ENCODE measurements at regions not wholly inside any gene's neighbourhood (a gene's known extent, or its start where the extent isn't known, plus 50 kb on each side); places are given as distances from the start of the nearest gene placed in this dataset.

DNA sequence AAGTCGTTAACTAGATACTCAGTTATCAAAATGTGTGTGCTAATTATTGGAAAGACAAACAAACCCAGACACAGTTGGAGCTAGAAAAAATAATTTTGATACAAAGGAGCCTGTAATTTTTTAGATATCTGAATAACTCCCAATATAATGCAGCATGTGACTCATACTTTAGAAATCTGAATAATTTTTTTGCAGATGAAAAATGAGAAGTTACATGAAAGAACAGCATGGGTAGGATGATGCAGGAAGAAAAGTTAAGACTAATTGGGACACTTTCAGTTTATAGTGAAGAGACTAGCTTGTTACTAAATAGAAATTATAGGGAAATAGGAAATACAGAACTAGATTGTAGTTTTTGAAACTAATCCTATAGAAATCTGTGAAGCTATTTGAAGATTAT is 945.8 kb downstream of the CBLN2 start:
- no peak for DNase-seq (ENCODE audit: extremely low spot score)
- POLR2A ChIA-PET: no interaction called here
- TF ChIP-seq BHLHE40 (IDR thresholded peaks at IDR 0.05; ENCODE audit: borderline replicate concordance) (no peak), ELF4 (IDR thresholded peaks at IDR 0.05) (no peak), SP1 (IDR thresholded peaks at IDR 0.05) (no peak), LEF1 (IDR thresholded peaks at IDR 0.05; ENCODE audit: borderline replicate concordance) (no peak), ARNT (IDR thresholded peaks at IDR 0.05) (no peak), FOXA1 (IDR thresholded peaks at IDR 0.05) (no peak), TARDBP (IDR thresholded peaks at IDR 0.05) (no peak)
- CTCF ChIA-PET: no interaction called here

- no peak for DNase-seq (ENCODE audit: extremely low spot score)
- TF ChIP-seq, protein P1, sequence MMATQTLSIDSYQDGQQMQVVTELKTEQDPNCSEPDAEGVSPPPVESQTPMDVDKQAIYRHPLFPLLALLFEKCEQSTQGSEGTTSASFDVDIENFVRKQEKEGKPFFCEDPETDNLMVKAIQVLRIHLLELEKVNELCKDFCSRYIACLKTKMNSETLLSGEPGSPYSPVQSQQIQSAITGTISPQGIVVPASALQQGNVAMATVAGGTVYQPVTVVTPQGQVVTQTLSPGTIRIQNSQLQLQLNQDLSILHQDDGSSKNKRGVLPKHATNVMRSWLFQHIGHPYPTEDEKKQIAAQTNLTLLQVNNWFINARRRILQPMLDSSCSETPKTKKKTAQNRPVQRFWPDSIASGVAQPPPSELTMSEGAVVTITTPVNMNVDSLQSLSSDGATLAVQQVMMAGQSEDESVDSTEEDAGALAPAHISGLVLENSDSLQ (IDR thresholded peaks at IDR 0.05): no peak
- no peak for TF ChIP-seq FOXA1 (IDR thresholded peaks at IDR 0.05)
- TF ChIP-seq ELF4 (IDR thresholded peaks at IDR 0.05): no peak
- TF ChIP-seq FOXK2 (IDR thresholded peaks at IDR 0.05): no peak
- no peak for TF ChIP-seq SP1 (IDR thresholded peaks at IDR 0.05)
- TF ChIP-seq TARDBP (IDR thresholded peaks at IDR 0.05): no peak
- TF ChIP-seq LEF1 (IDR thresholded peaks at IDR 0.05; ENCODE audit: borderline replicate concordance): no peak
- TF ChIP-seq ZNF384 (IDR thresholded peaks at IDR 0.05): no peak
- TF ChIP-seq CTBP1 (IDR thresholded peaks at IDR 0.05; ENCODE audit: borderline replicate concordance): no peak
- TF ChIP-seq SUZ12 (IDR thresholded peaks at IDR 0.05): no peak
- no peak for TF ChIP-seq HDGF (IDR thresholded peaks at IDR 0.05; ENCODE audit: borderline replicate concordance)
- no peak for TF ChIP-seq FOXM1 (IDR thresholded peaks at IDR 0.05; ENCODE audit: borderline replicate concordance)
- CTCF ChIA-PET: no interaction called here
Observed at GRCh38 chr18:71597219-71597618, 946.9 kb downstream of the CBLN2 start.

DNA sequence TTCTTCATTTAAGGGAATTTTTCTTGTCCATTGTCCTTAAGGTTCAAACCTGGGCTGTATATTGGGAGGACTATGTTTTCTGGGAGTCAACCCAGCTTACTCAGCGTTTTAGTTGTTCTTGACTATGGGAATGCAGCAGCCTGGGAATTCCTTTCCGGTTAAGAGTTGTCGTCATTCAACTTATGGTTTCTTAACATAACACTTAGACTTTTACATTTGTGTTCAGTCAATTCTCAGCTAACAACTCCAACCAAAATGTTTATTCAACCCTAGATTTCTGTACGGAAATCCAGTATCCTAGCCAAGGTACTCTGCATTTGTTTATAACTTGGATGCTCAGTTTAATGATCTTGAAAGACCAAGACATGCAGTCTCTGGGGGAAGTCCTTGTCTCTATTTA is 960.9 kb downstream of the CBLN2 start:
- ChIA-PET CTCF (no interaction called here), POLR2A (no interaction called here)

More at GRCh38 chr18:71597219-71597618, 946.9 kb downstream of the CBLN2 start:
- POLR2A ChIA-PET: no interaction called here

DNA sequence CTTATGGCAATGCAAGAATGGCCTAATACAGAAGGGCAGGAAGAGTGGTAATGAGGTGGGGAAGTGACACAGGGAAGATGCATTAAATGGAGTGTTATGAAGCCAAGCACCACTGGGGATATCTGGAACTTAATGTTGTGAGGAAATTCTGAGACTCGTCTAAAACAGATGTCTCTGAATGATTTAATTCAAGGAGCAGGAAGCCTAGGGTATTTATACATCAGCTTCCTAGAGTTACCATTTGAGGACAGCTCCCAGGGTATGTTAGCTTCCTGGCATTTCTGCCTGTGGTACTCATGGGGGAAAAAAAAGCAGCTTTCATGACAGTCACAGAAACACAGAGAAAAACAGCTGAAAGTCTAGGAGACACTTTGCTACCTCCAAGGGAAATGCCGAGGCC is 989.5 kb downstream of the CBLN2 start:
- ChIA-PET POLR2A (no interaction called here), CTCF (no interaction called here)
- DNase-seq (ENCODE audit: extremely low spot score): no peak
- TF ChIP-seq ZNF384 (IDR thresholded peaks at IDR 0.05) (no peak), FOXA1 (IDR thresholded peaks at IDR 0.05) (no peak), ARNT (IDR thresholded peaks at IDR 0.05) (no peak), SUZ12 (IDR thresholded peaks at IDR 0.05) (no peak), SP1 (IDR thresholded peaks at IDR 0.05) (no peak), NFRKB (IDR thresholded peaks at IDR 0.05) (no peak), BHLHE40 (IDR thresholded peaks at IDR 0.05; ENCODE audit: borderline replicate concordance) (no peak), LEF1 (IDR thresholded peaks at IDR 0.05; ENCODE audit: borderline replicate concordance) (no peak), L3MBTL2 (conservative IDR thresholded peaks at IDR 0.05) (no peak), ELF4 (IDR thresholded peaks at IDR 0.05) (no peak), FOXM1 (IDR thresholded peaks at IDR 0.05; ENCODE audit: borderline replicate concordance) (no peak), TARDBP (IDR thresholded peaks at IDR 0.05) (no peak), HDGF (IDR thresholded peaks at IDR 0.05; ENCODE audit: borderline replicate concordance) (no peak), CTBP1 (IDR thresholded peaks at IDR 0.05; ENCODE audit: borderline replicate concordance) (no peak)
- TF ChIP-seq, protein P1 (IDR thresholded peaks at IDR 0.05): no peak

More for the DNA sequence above, 960.9 kb downstream of the CBLN2 start:
- TF ChIP-seq, protein P1 (IDR thresholded peaks at IDR 0.05): no peak
- no peak for TF ChIP-seq TARDBP (IDR thresholded peaks at IDR 0.05)
- TF ChIP-seq ELF4 (IDR thresholded peaks at IDR 0.05): no peak
- TF ChIP-seq CTBP1 (IDR thresholded peaks at IDR 0.05; ENCODE audit: borderline replicate concordance): no peak
- TF ChIP-seq SP1 (IDR thresholded peaks at IDR 0.05): no peak
- TF ChIP-seq SUZ12 (IDR thresholded peaks at IDR 0.05): no peak
- TF ChIP-seq HDGF (IDR thresholded peaks at IDR 0.05; ENCODE audit: borderline replicate concordance): no peak
- no peak for TF ChIP-seq NFRKB (IDR thresholded peaks at IDR 0.05)
- no peak for TF ChIP-seq FOXM1 (IDR thresholded peaks at IDR 0.05; ENCODE audit: borderline replicate concordance)
- no peak for TF ChIP-seq L3MBTL2 (conservative IDR thresholded peaks at IDR 0.05)
- no peak for TF ChIP-seq FOXK2 (IDR thresholded peaks at IDR 0.05)
- TF ChIP-seq FOXA1 (IDR thresholded peaks at IDR 0.05): no peak
- TF ChIP-seq ARNT (IDR thresholded peaks at IDR 0.05): no peak
- no peak for TF ChIP-seq BHLHE40 (IDR thresholded peaks at IDR 0.05; ENCODE audit: borderline replicate concordance)
- no peak for DNase-seq (ENCODE audit: extremely low spot score)

GRCh38 chr18:71541643-71542042 is 1002.5 kb downstream of the CBLN2 start:
- POLR2A ChIA-PET: no interaction called here
- CTCF ChIA-PET: no interaction called here

More at GRCh38 chr18:71541643-71542042, 1002.5 kb downstream of the CBLN2 start:
- no peak for DNase-seq (ENCODE audit: extremely low spot score)
- TF ChIP-seq, protein P1 (IDR thresholded peaks at IDR 0.05): no peak
- TF ChIP-seq FOXM1 (IDR thresholded peaks at IDR 0.05; ENCODE audit: borderline replicate concordance) (no peak), SUZ12 (IDR thresholded peaks at IDR 0.05) (no peak), HDGF (IDR thresholded peaks at IDR 0.05; ENCODE audit: borderline replicate concordance) (no peak), ELF4 (IDR thresholded peaks at IDR 0.05) (no peak), ARNT (IDR thresholded peaks at IDR 0.05) (no peak), CTBP1 (IDR thresholded peaks at IDR 0.05; ENCODE audit: borderline replicate concordance) (no peak), TARDBP (IDR thresholded peaks at IDR 0.05) (no peak), NFRKB (IDR thresholded peaks at IDR 0.05) (no peak), BHLHE40 (IDR thresholded peaks at IDR 0.05; ENCODE audit: borderline replicate concordance) (no peak), ZNF384 (IDR thresholded peaks at IDR 0.05) (no peak), FOXK2 (IDR thresholded peaks at IDR 0.05) (no peak), SP1 (IDR thresholded peaks at IDR 0.05) (no peak)
